GM23248 (cell line): ENCODE measurements at regions not wholly inside any gene's neighbourhood (a gene's known extent, or its start where the extent isn't known, plus 50 kb on each side); places are given as distances from the start of the nearest gene placed in this dataset.

Source experiments
- DNase-seq: peaks from one replicate; pipeline ENCODE4 v3.0.0-alpha.2; 2015
- H2AFZ ChIP-seq: fragments of 200-600 bp; sonication (generic); 2 replicates; pipeline ENCODE4 v1.6.1; 2016; ENCODE audit warnings: antibody characterized with exemption
- H3F3A ChIP-seq: fragments of 200-600 bp; sonication (generic); 2 replicates; pipeline ENCODE4 v1.6.1; 2016; ENCODE audit warnings: mild to moderate bottlenecking, antibody characterized with exemption, mixed run types; ENCODE audit not compliant: insufficient read depth
- H3K27ac ChIP-seq: fragments of 200-600 bp; sonication (generic); 2 replicates; pipeline ENCODE4 v1.5.1; 2016; ENCODE audit warnings: mild to moderate bottlenecking
- H3K27me3 ChIP-seq: fragments of 200-600 bp; sonication (generic); replicated peaks from 2 replicates; pipeline ENCODE4 v1.6.1; 2016; ENCODE audit warnings: mild to moderate bottlenecking; ENCODE audit not compliant: insufficient read depth
- H3K36me3 ChIP-seq: fragments of 200-600 bp; sonication (generic); 2 replicates; pipeline ENCODE4 v1.6.1; 2016; ENCODE audit warnings: low read depth, mild to moderate bottlenecking
- H3K4me1 ChIP-seq: fragments of 200-600 bp; sonication (generic); 2 replicates; pipeline ENCODE4 v1.6.1; 2016; ENCODE audit warnings: mild to moderate bottlenecking; ENCODE audit not compliant: insufficient read depth
- H3K4me2 ChIP-seq: fragments of 200-600 bp; sonication (generic); one replicate; pipeline ENCODE4 v1.6.1; 2016; ENCODE audit warnings: mild to moderate bottlenecking; ENCODE audit not compliant: unreplicated experiment
- H3K4me3 ChIP-seq: fragments of 200-600 bp; sonication (generic); 2 replicates; pipeline ENCODE4 v1.5.1; 2016; ENCODE audit warnings: mild to moderate bottlenecking
- H3K79me2 ChIP-seq: fragments of 200-600 bp; sonication (generic); 2 replicates; pipeline ENCODE4 v1.6.1; 2016; ENCODE audit warnings: mild to moderate bottlenecking; ENCODE audit not compliant: insufficient read depth
- H3K9ac ChIP-seq: fragments of 200-600 bp; sonication (generic); 2 replicates; pipeline ENCODE4 v1.6.1; 2016; ENCODE audit warnings: mild to moderate bottlenecking
- H3K9me2 ChIP-seq: fragments of 200-600 bp; sonication (generic); 2 replicates; pipeline ENCODE4 v1.6.1; 2016; ENCODE audit warnings: mixed run types, mild to moderate bottlenecking, moderate library complexity; ENCODE audit not compliant: insufficient read depth
- H3K9me3 ChIP-seq: fragments of 200-600 bp; sonication (generic); one replicate; pipeline ENCODE4 v1.6.1; 2017; ENCODE audit warnings: low read depth
- H4K20me1 ChIP-seq: fragments of 200-600 bp; sonication (generic); 2 replicates; pipeline ENCODE4 v1.6.0; 2016; ENCODE audit not compliant: insufficient read depth
- EZH2 ChIP-seq: fragments of 200-600 bp; sonication (generic); IDR thresholded peaks from 2 replicates; pipeline ENCODE4 v1.6.1; 2018; ENCODE audit warnings: antibody characterized with exemption, mild to moderate bottlenecking; ENCODE audit not compliant: insufficient read depth, poor library complexity, severe bottlenecking
- EZH2phosphoT487 ChIP-seq: fragments of 200-600 bp; sonication (generic); IDR thresholded peaks from 2 replicates; pipeline ENCODE4 v1.6.1; 2018; ENCODE audit warnings: antibody characterized with exemption, moderate library complexity, mild to moderate bottlenecking, low read depth; ENCODE audit not compliant: insufficient read depth
- WGBS, 2 experiments: methylation state at CpG; one replicate each; pipeline ENCODE4 v1.1.6; 2015 to 2017; ENCODE audit warnings: low lambda C conversion rate in 2 of 2, low coverage in 1 of 2; ENCODE audit errors: missing lambda C conversion rate in 2 of 2; 5-methylcytosine and 5-hydroxymethylcytosine counted together
- in situ Hi-C: fragments of 300-500 bp; cut with MboI; formaldehyde crosslinking; loops from 2 replicates; pipeline ENCODE4 v1.15.0; 2020

GRCh38 chr11:22031791-22032190 is 161.1 kb upstream of the ANO5 start:
- H3K4me3 ChIP-seq = no peak overlapping the region
- H3F3A ChIP-seq = no peaks in the 10 kb centered on the region
- no peak overlapping the region for H3K27ac ChIP-seq
- no peaks in the 10 kb centered on the region for H3K36me3 ChIP-seq
- TF ChIP-seq EZH2 (no peak), EZH2phosphoT487 (no peak)
- no peaks in the 10 kb centered on the region for H4K20me1 ChIP-seq
- H3K9ac ChIP-seq = no peak overlapping the region
- no peaks in the 10 kb centered on the region for H3K9me3 ChIP-seq
- H3K4me2 ChIP-seq = no peak overlapping the region
- H3K4me1 ChIP-seq = no peaks in the 10 kb centered on the region
- WGBS, 2 experiments = 0% methylated on average over 1 of the region's 1 CpG
- H3K9me2 ChIP-seq = no peaks in the 10 kb centered on the region
- H3K79me2 ChIP-seq = no peaks in the 10 kb centered on the region
- H3K27me3 ChIP-seq = no peaks in the 10 kb centered on the region
- DNase-seq = no peak
- no peak overlapping the region for H2AFZ ChIP-seq
- in situ Hi-C loops = no loop called here

- no peaks in the 10 kb centered on the region for H3K36me3 ChIP-seq
- H3K27ac ChIP-seq = no peak overlapping the region
- no peak for TF ChIP-seq EZH2phosphoT487
- TF ChIP-seq EZH2 = no peak
- H3K9me3 ChIP-seq = no peaks in the 10 kb centered on the region
- DNase-seq = no peak
- H3K79me2 ChIP-seq = no peaks in the 10 kb centered on the region
- H3K27me3 ChIP-seq = no peaks in the 10 kb centered on the region
- no peak overlapping the region for H3K4me2 ChIP-seq
- in situ Hi-C loops = no loop called here
- H3F3A ChIP-seq = no peaks in the 10 kb centered on the region
- no peak overlapping the region for H2AFZ ChIP-seq
- no peaks in the 10 kb centered on the region for H3K4me1 ChIP-seq
- 14% methylated on average over 9 of the region's 9 CpGs for WGBS, 2 experiments
- no peak overlapping the region for H3K4me3 ChIP-seq
- H4K20me1 ChIP-seq = no peaks in the 10 kb centered on the region
- H3K9ac ChIP-seq = no peak overlapping the region
- H3K9me2 ChIP-seq = no peaks in the 10 kb centered on the region
Measured at GRCh38 chr11:22037505-22037904, 155.4 kb upstream of the ANO5 start.

GRCh38 chr11:22041039-22041438 is 151.8 kb upstream of the ANO5 start:
- no peaks in the 10 kb centered on the region for H3K4me1 ChIP-seq
- no peak overlapping the region for H3K9ac ChIP-seq
- H3F3A ChIP-seq = no peaks in the 10 kb centered on the region
- no peak overlapping the region for H3K4me2 ChIP-seq
- no peaks in the 10 kb centered on the region for H3K36me3 ChIP-seq
- no peak overlapping the region for H3K27ac ChIP-seq
- WGBS, 2 experiments = 1 to 5% methylated on average over 2 of the region's 2 CpGs
- H3K27me3 ChIP-seq = no peaks in the 10 kb centered on the region
- H3K4me3 ChIP-seq = no peak overlapping the region
- TF ChIP-seq EZH2phosphoT487 (no peak), EZH2 (no peak)
- no peak for DNase-seq
- H3K9me3 ChIP-seq = no peaks in the 10 kb centered on the region
- H2AFZ ChIP-seq = no peak overlapping the region
- no peaks in the 10 kb centered on the region for H4K20me1 ChIP-seq
- H3K79me2 ChIP-seq = no peaks in the 10 kb centered on the region
- H3K9me2 ChIP-seq = no peaks in the 10 kb centered on the region; the same call in 1 of the 2 replicates
- in situ Hi-C loops = no loop called here

- Histone ChIP-seq H3K9me2 (no peaks in the 10 kb centered on the region; the same call in 1 of the 2 replicates), H3K9me3 (no peaks in the 10 kb centered on the region), H3K79me2 (no peaks in the 10 kb centered on the region), H3K27ac (no peak overlapping the region), H4K20me1 (no peaks in the 10 kb centered on the region), H2AFZ (no peak overlapping the region), H3K4me3 (no peak overlapping the region), H3K36me3 (no peaks in the 10 kb centered on the region), H3K9ac (no peak overlapping the region), H3K4me2 (no peak overlapping the region), H3K27me3 (no peaks in the 10 kb centered on the region), H3F3A (no peaks in the 10 kb centered on the region), H3K4me1 (no peaks in the 10 kb centered on the region)
- 6 to 8% methylated on average over 1 of the region's 1 CpG for WGBS, 2 experiments
- TF ChIP-seq EZH2 = no peak
- no peak for DNase-seq
- in situ Hi-C loops = no loop called here
Measured at GRCh38 chr11:22042081-22042480, 150.8 kb upstream of the ANO5 start.

- H3K36me3 ChIP-seq = no peaks in the 10 kb centered on the region
- in situ Hi-C loops = no loop called here
- no peak overlapping the region for H3K4me3 ChIP-seq
- H3K4me2 ChIP-seq = no peak overlapping the region
- H3K9me2 ChIP-seq = no peaks in the 10 kb centered on the region; the same call in 1 of the 2 replicates
- H3K4me1 ChIP-seq = no peaks in the 10 kb centered on the region
- no peaks in the 10 kb centered on the region for H3K9me3 ChIP-seq
- no peaks in the 10 kb centered on the region for H3F3A ChIP-seq
- H3K9ac ChIP-seq = no peak overlapping the region
- WGBS, 2 experiments = 35 to 47% methylated on average over 4 of the region's 4 CpGs
- no peak for TF ChIP-seq EZH2phosphoT487
- TF ChIP-seq EZH2 = no peak
- DNase-seq = no peak
- no peaks in the 10 kb centered on the region for H3K27me3 ChIP-seq
- H2AFZ ChIP-seq = no peak overlapping the region
- no peaks in the 10 kb centered on the region for H3K79me2 ChIP-seq
- no peak overlapping the region for H3K27ac ChIP-seq
- H4K20me1 ChIP-seq = no peaks in the 10 kb centered on the region
Measured at GRCh38 chr11:22044126-22044525, 148.8 kb upstream of the ANO5 start.
